RWPE2 (cell line): ENCODE measurements at regions not wholly inside any gene's neighbourhood (a gene's known extent, or its start where the extent isn't known, plus 50 kb on each side); places are given as distances from the start of the nearest gene placed in this dataset.

Experiments
- ATAC-seq: fragments of 200-7000 bp; cut with Tn5 transposase; 3 replicates; pipeline ENCODE4 v1.9.1; 2021; ENCODE audit warnings: low read depth
- DNase-seq: peaks from one replicate; pipeline ENCODE4 v3.0.0-alpha.2; 2020; ENCODE audit warnings: low spot score
- H3K27ac ChIP-seq: fragments of 450-650 bp; 2 replicates; pipeline ENCODE4 v1.5.1; 2017; ENCODE audit warnings: mild to moderate bottlenecking; ENCODE audit not compliant: poor library complexity, severe bottlenecking
- H3K27me3 ChIP-seq: fragments of 250-450 bp; sonication (Bioruptor Pico); 2 replicates; pipeline ENCODE4 v1.5.1; 2021; ENCODE audit warnings: mild to moderate bottlenecking, moderate library complexity; ENCODE audit not compliant: insufficient read depth, poor library complexity, severe bottlenecking
- H3K36me3 ChIP-seq: fragments of 250-450 bp; sonication (Bioruptor Pico); 2 replicates; pipeline ENCODE4 v1.5.1; 2020; ENCODE audit warnings: low read depth, mild to moderate bottlenecking, moderate library complexity
- H3K4me1 ChIP-seq: fragments of 250-450 bp; sonication (Bioruptor Pico); 2 replicates; pipeline ENCODE4 v1.5.1; 2021; ENCODE audit warnings: mild to moderate bottlenecking, moderate library complexity; ENCODE audit not compliant: insufficient read depth, poor library complexity, severe bottlenecking
- H3K4me3 ChIP-seq: fragments of 250-450 bp; sonication (Bioruptor Pico); 2 replicates; pipeline ENCODE4 v1.5.1; 2021; ENCODE audit warnings: mild to moderate bottlenecking, moderate library complexity; ENCODE audit not compliant: severe bottlenecking
- H3K9me3 ChIP-seq: fragments of 250-450 bp; sonication (Bioruptor Pico); 2 replicates; pipeline ENCODE4 v1.5.1; 2021; ENCODE audit warnings: mild to moderate bottlenecking, moderate library complexity; ENCODE audit not compliant: severe bottlenecking
- TF ChIP-seq, protein P1 (sequence below): fragments of 450-650 bp; IDR thresholded peaks from one replicate; pipeline ENCODE4 v1.5.1; 2017; ENCODE audit warnings: mild to moderate bottlenecking, moderate library complexity; ENCODE audit not compliant: poor library complexity, severe bottlenecking

DNA sequence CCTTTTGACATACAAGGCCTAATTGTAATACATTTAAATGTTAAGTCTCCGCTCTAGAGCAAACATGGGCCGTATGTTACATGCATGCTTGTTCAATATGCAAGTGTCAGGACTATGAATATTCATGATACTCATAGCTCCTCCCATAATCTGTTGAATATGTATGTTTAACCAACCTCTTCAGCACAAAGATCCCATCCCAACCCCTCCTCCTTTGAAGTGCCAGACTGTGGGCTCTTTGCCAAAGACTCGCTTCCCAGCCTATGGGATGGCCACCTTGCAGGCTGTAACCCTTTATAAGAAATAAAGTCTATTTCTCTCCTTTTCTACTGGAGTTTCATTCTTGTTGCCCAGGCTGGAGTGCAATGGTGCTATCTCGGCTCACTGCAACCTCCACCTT lies 156.2 kb downstream of the ABCC12 start:
- ATAC-seq (no peak), DNase-seq (no peak)
- TF ChIP-seq, protein P1, sequence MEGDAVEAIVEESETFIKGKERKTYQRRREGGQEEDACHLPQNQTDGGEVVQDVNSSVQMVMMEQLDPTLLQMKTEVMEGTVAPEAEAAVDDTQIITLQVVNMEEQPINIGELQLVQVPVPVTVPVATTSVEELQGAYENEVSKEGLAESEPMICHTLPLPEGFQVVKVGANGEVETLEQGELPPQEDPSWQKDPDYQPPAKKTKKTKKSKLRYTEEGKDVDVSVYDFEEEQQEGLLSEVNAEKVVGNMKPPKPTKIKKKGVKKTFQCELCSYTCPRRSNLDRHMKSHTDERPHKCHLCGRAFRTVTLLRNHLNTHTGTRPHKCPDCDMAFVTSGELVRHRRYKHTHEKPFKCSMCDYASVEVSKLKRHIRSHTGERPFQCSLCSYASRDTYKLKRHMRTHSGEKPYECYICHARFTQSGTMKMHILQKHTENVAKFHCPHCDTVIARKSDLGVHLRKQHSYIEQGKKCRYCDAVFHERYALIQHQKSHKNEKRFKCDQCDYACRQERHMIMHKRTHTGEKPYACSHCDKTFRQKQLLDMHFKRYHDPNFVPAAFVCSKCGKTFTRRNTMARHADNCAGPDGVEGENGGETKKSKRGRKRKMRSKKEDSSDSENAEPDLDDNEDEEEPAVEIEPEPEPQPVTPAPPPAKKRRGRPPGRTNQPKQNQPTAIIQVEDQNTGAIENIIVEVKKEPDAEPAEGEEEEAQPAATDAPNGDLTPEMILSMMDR, result no peak
- Histone ChIP-seq H3K4me3 (no peak overlapping the region), H3K4me1 (peaks cover 11% of the 10 kb centered on the region), H3K27me3 (no peaks in the 10 kb centered on the region), H3K9me3 (no peaks in the 10 kb centered on the region), H3K36me3 (no peaks in the 10 kb centered on the region), H3K27ac (no peak overlapping the region)

DNA sequence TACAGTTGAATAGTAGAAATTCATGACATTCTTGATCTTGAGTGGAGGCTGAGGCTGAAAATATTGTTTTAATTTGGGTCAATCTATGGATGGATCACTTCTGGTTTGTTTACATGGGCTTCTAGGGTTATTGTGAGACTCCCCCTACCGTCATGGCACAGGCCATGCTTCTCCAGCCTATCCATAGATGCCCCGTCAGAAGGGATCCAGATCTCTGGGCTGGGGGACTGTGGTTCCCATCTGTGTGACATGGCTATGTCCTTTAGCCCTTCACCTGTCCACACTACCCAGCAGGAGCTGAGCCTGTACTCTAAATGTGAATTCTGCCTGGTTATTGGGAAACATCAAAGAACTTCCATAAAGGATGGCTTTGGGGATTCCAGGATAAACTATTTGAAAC lies 160.4 kb downstream of the ABCC12 start:
- Histone ChIP-seq H3K27ac (no peak overlapping the region), H3K4me3 (no peak overlapping the region), H3K9me3 (no peaks in the 10 kb centered on the region), H3K4me1 (no peaks in the 10 kb centered on the region), H3K36me3 (no peaks in the 10 kb centered on the region), H3K27me3 (no peaks in the 10 kb centered on the region)
- ATAC-seq (no peak), DNase-seq (no peak)
- TF ChIP-seq, protein P1, result no peak

DNA sequence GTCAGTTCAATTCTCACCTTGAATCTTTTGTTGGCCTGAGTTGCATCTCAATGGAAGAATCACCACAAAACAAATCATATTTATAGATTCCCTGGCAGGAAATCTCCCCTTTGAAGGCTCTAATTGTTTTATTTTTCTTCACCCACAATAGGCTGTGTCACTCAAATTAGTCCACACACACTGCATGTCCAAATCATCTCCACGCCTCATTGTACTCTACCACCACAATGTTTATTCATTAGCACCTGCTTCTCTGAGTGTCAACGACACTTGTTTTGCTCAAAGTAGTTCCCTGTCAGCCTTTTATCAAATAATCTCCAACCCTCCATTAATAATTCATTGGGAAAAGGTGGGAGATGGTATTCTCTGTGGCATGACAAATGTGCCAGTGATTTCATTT lies 164.3 kb downstream of the ABCC12 start:
- Histone ChIP-seq H3K4me1 (no peaks in the 10 kb centered on the region), H3K36me3 (no peaks in the 10 kb centered on the region), H3K9me3 (no peaks in the 10 kb centered on the region), H3K27ac (no peak overlapping the region), H3K4me3 (no peak overlapping the region), H3K27me3 (no peaks in the 10 kb centered on the region)
- ATAC-seq, result no peak
- DNase-seq, result no peak
- TF ChIP-seq, protein P1, result no peak

GRCh38 chr16:47990676-47991075 lies 165.1 kb downstream of the ABCC12 start:
- Histone ChIP-seq H3K27me3 (no peaks in the 10 kb centered on the region), H3K9me3 (no peaks in the 10 kb centered on the region), H3K36me3 (no peaks in the 10 kb centered on the region), H3K4me3 (no peak overlapping the region), H3K4me1 (no peaks in the 10 kb centered on the region), H3K27ac (no peak overlapping the region)
- TF ChIP-seq, protein P1, result no peak
- ATAC-seq (no peak), DNase-seq (no peak)

GRCh38 chr16:47987136-47987535 lies 168.7 kb downstream of the ABCC12 start:
- DNase-seq (no peak), ATAC-seq (peak; percentile 85)
- Histone ChIP-seq H3K36me3 (no peaks in the 10 kb centered on the region), H3K9me3 (no peaks in the 10 kb centered on the region), H3K27ac (no peak overlapping the region), H3K27me3 (no peaks in the 10 kb centered on the region), H3K4me1 (no peaks in the 10 kb centered on the region), H3K4me3 (no peak overlapping the region)
- TF ChIP-seq, protein P1, result no peak
